H9 (cell line): ENCODE measurements at regions not wholly inside any gene's neighbourhood (a gene's known extent, or its start where the extent isn't known, plus 50 kb on each side); places are given as distances from the start of the nearest gene placed in this dataset.

Source experiments
- DNase-seq: peaks from one replicate; pipeline ENCODE4 v3.0.0-alpha.2; 2017
- H2AFZ ChIP-seq: one replicate; pipeline ENCODE4 v1.6.1; 2013; ENCODE audit warnings: mild to moderate bottlenecking, low read length, control low read depth, moderate library complexity
- H2AK5ac ChIP-seq: 2 replicates; pipeline ENCODE4 v1.6.1; 2013; ENCODE audit warnings: low read length, control low read depth, mixed read lengths; ENCODE audit not compliant: insufficient read length
- H2BK120ac ChIP-seq: one replicate; pipeline ENCODE4 v1.6.1; 2013; ENCODE audit warnings: low read depth, mild to moderate bottlenecking, low read length, control low read depth, inconsistent platforms; ENCODE audit not compliant: poor library complexity, severe bottlenecking
- H2BK12ac ChIP-seq: 2 replicates; pipeline ENCODE4 v1.6.1; 2013; ENCODE audit warnings: low read length, control low read depth, mixed read lengths, low read depth; ENCODE audit not compliant: insufficient read length
- H2BK15ac ChIP-seq: 2 replicates; pipeline ENCODE4 v1.6.1; 2013; ENCODE audit warnings: low read depth, low read length, control low read depth
- H2BK20ac ChIP-seq: one replicate; pipeline ENCODE4 v1.6.1; 2013; ENCODE audit warnings: low read depth, mild to moderate bottlenecking, low read length, control low read depth, inconsistent platforms; ENCODE audit not compliant: poor library complexity, severe bottlenecking
- H2BK5ac ChIP-seq: 2 replicates; pipeline ENCODE4 v1.6.1; 2013; ENCODE audit warnings: low read length, control low read depth, mixed read lengths; ENCODE audit not compliant: insufficient read length
- H3K14ac ChIP-seq: 2 replicates; pipeline ENCODE4 v1.6.1; 2013; ENCODE audit warnings: low read length, control low read depth; ENCODE audit not compliant: insufficient read depth
- H3K18ac ChIP-seq: 2 replicates; pipeline ENCODE4 v1.6.1; 2013; ENCODE audit warnings: low read depth, mild to moderate bottlenecking, mixed read lengths, low read length, control low read depth; ENCODE audit not compliant: insufficient read length
- H3K23ac ChIP-seq: 2 replicates; pipeline ENCODE4 v1.6.1; 2013; ENCODE audit warnings: low read length, control low read depth, mixed read lengths, low read depth; ENCODE audit not compliant: insufficient read length
- H3K23me2 ChIP-seq: 2 replicates; pipeline ENCODE4 v1.6.1; 2013; ENCODE audit warnings: low read depth, mild to moderate bottlenecking, mixed read lengths, low read length, control low read depth; ENCODE audit not compliant: insufficient read length, poor library complexity, severe bottlenecking
- H3K27ac ChIP-seq: 2 replicates; pipeline ENCODE4 v1.5.1; 2013; ENCODE audit warnings: low read length, control low read depth, mixed read lengths, low read depth; ENCODE audit not compliant: insufficient read length
- H3K27me3 ChIP-seq: 2 replicates; pipeline ENCODE4 v1.6.1; 2013; ENCODE audit warnings: low read length, control low read depth, inconsistent platforms; ENCODE audit not compliant: insufficient read depth
- H3K4ac ChIP-seq: 2 replicates; pipeline ENCODE4 v1.6.1; 2013; ENCODE audit warnings: low read depth, mild to moderate bottlenecking, control low read depth, inconsistent platforms, low read length, moderate library complexity
- H3K4me1 ChIP-seq: 2 replicates; pipeline ENCODE4 v1.6.1; 2013; ENCODE audit warnings: low read length, control low read depth, inconsistent platforms; ENCODE audit not compliant: insufficient read depth
- H3K4me2 ChIP-seq: 2 replicates; pipeline ENCODE4 v1.6.1; 2013; ENCODE audit warnings: low read length, control low read depth, mixed read lengths; ENCODE audit not compliant: insufficient read length, insufficient read depth
- H3K56ac ChIP-seq: 2 replicates; pipeline ENCODE4 v1.6.1; 2013; ENCODE audit warnings: low read depth, mild to moderate bottlenecking, mixed read lengths, low read length, control low read depth; ENCODE audit not compliant: insufficient read length
- H3K79me1 ChIP-seq: 2 replicates; pipeline ENCODE4 v1.6.1; 2013; ENCODE audit warnings: low read depth, mild to moderate bottlenecking, moderate library complexity, low read length, control low read depth, inconsistent platforms; ENCODE audit not compliant: insufficient read depth, poor library complexity, severe bottlenecking
- H3K79me2 ChIP-seq: 2 replicates; pipeline ENCODE4 v1.6.1; 2013; ENCODE audit warnings: low read length, control low read depth, inconsistent platforms; ENCODE audit not compliant: insufficient read depth
- H3K9ac ChIP-seq: 2 replicates; pipeline ENCODE4 v1.6.1; 2013; ENCODE audit warnings: low read length, control low read depth, mixed read lengths; ENCODE audit not compliant: insufficient read length; ENCODE audit errors: extremely low read depth
- H3K9me3 ChIP-seq: one replicate; pipeline ENCODE4 v1.6.1; 2013; ENCODE audit warnings: low read depth, low read length, inconsistent platforms; ENCODE audit not compliant: control insufficient read depth
- H3T11ph ChIP-seq: one replicate; pipeline ENCODE4 v1.6.1; 2013; ENCODE audit warnings: mild to moderate bottlenecking, low read length, control low read depth, inconsistent platforms
- H4K20me1 ChIP-seq: one replicate; pipeline ENCODE4 v1.6.1; 2013; ENCODE audit not compliant: control insufficient read depth, insufficient read length, insufficient read depth
- H4K5ac ChIP-seq: 2 replicates; pipeline ENCODE4 v1.6.1; 2013; ENCODE audit warnings: low read depth, mild to moderate bottlenecking, mixed read lengths, low read length, control low read depth; ENCODE audit not compliant: insufficient read length
- H4K8ac ChIP-seq: replicated peaks from 2 replicates; pipeline ENCODE4 v1.6.1; 2013; ENCODE audit warnings: low read length, control low read depth, mixed read lengths, low read depth; ENCODE audit not compliant: insufficient read length
- H4K91ac ChIP-seq: 2 replicates; pipeline ENCODE4 v1.6.1; 2013; ENCODE audit warnings: low read depth, mild to moderate bottlenecking, moderate library complexity, mixed read lengths, low read length, control low read depth; ENCODE audit not compliant: insufficient read length
- H3K27ac Mint-ChIP-seq, 3 experiments: 2 replicates in 2 of 3; 3 replicates in 1 of 3; pipeline ENCODE4 v1.8.0; 2020 to 2021; ENCODE audit warnings: mixed read lengths in 3 of 3, mild to moderate bottlenecking in 1 of 3, moderate library complexity in 1 of 3
- H3K27me3 Mint-ChIP-seq: 2 replicates; pipeline ENCODE4 v1.8.0; 2021; ENCODE audit warnings: low read depth, mild to moderate bottlenecking, moderate library complexity, mixed read lengths
- H3K36me3 Mint-ChIP-seq, 3 experiments: 2 replicates in 2 of 3; 3 replicates in 1 of 3; pipeline ENCODE4 v1.8.0; 2020 to 2021; ENCODE audit warnings: low read depth in 3 of 3, mixed read lengths in 3 of 3; ENCODE audit not compliant: insufficient read depth in 1 of 3
- H3K4me1 Mint-ChIP-seq, 2 experiments: 2 replicates each; pipeline ENCODE4 v1.8.0; 2020; ENCODE audit warnings: mixed read lengths in 2 of 2
- H3K4me3 Mint-ChIP-seq, 2 experiments: 2 replicates in 1 of 2; 3 replicates in 1 of 2; pipeline ENCODE4 v1.8.0; 2020 to 2021; ENCODE audit warnings: mild to moderate bottlenecking in 2 of 2, mixed read lengths in 2 of 2, moderate library complexity in 1 of 2
- H3K9me3 Mint-ChIP-seq, 2 experiments: 2 replicates in 1 of 2; 3 replicates in 1 of 2; pipeline ENCODE4 v1.8.0; 2020; ENCODE audit warnings: mild to moderate bottlenecking in 2 of 2, mixed read lengths in 2 of 2, moderate library complexity in 1 of 2
- WGBS: extraction: QIAGEN DNeasy Blood & Tissue Kit; methylation state at CpG from one replicate; pipeline ENCODE4 v1.1.7; 2013; ENCODE audit warnings: missing lambda C conversion rate, low lambda C conversion rate, mixed read lengths; ENCODE audit not compliant: insufficient read length; ENCODE audit errors: extremely low coverage; 5-methylcytosine and 5-hydroxymethylcytosine counted together
- TF ChIP-seq, protein P1 (sequence below): fragments of 200-600 bp; sonication (generic); conservative IDR thresholded peaks from 3 replicates; pipeline ENCODE4 v1.8.0; 2021; ENCODE audit warnings: antibody characterized with exemption, mild to moderate bottlenecking

DNA sequence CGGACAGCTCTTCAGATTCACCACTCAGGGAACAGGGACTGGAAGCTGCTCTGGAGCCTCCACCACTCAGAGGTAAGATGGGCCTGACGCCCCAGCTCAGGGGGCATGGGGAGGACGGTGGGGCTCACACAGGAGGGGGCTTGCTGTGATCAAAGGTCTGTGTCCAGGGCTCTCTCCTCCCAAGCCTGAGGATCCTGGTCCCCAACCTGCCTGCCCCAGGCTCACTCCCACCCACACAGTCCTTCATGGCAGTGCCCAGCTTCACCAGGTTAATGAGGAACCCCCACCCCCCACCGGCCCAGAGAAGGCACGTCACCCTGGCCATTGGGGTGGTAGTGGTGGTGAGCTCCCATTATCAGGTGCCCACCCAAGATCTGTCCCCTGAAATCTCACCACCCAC, 926.7 kb upstream of the ZNF722 start:
- Histone ChIP-seq H3K9me3 (peaks cover 79% of the 10 kb centered on the region), H2BK15ac (no peak overlapping the region), H3K4me2 (no peak overlapping the region), H3K4ac (no peak overlapping the region), H3K4me1 (no peaks in the 10 kb centered on the region), H3K23ac (no peak overlapping the region), H2AFZ (no peak overlapping the region), H2BK12ac (no peak overlapping the region), H2BK120ac (no peak overlapping the region), H4K91ac (no peak overlapping the region), H3K14ac (no peak overlapping the region), H4K20me1 (no peaks in the 10 kb centered on the region), H3K27me3 (no peaks in the 10 kb centered on the region), H3K9ac (no peak overlapping the region), H3K18ac (no peak overlapping the region), H3K27ac (no peak overlapping the region), H4K5ac (no peak overlapping the region), H3K56ac (no peak overlapping the region), H3K79me1 (no peaks in the 10 kb centered on the region), H3T11ph (no peak overlapping the region), H3K79me2 (no peaks in the 10 kb centered on the region), H2BK20ac (no peak overlapping the region), H4K8ac (no peak overlapping the region), H2AK5ac (no peak overlapping the region), H3K23me2 (no peaks in the 10 kb centered on the region), H2BK5ac (no peak overlapping the region)
- peaks cover 4% of the 10 kb centered on the region for H3K27me3 Mint-ChIP-seq
- H3K4me3 Mint-ChIP-seq, result no peak overlapping the region
- H3K36me3 Mint-ChIP-seq, result peaks cover 38 to 65% (median 43%) of the 10 kb centered on the region in 3 experiments
- TF ChIP-seq, protein P1, sequence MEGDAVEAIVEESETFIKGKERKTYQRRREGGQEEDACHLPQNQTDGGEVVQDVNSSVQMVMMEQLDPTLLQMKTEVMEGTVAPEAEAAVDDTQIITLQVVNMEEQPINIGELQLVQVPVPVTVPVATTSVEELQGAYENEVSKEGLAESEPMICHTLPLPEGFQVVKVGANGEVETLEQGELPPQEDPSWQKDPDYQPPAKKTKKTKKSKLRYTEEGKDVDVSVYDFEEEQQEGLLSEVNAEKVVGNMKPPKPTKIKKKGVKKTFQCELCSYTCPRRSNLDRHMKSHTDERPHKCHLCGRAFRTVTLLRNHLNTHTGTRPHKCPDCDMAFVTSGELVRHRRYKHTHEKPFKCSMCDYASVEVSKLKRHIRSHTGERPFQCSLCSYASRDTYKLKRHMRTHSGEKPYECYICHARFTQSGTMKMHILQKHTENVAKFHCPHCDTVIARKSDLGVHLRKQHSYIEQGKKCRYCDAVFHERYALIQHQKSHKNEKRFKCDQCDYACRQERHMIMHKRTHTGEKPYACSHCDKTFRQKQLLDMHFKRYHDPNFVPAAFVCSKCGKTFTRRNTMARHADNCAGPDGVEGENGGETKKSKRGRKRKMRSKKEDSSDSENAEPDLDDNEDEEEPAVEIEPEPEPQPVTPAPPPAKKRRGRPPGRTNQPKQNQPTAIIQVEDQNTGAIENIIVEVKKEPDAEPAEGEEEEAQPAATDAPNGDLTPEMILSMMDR, result no peak
- H3K27ac Mint-ChIP-seq, result no peak overlapping the region
- no CpG with 5 or more reads among the region's 5 CpGs for WGBS
- H3K4me1 Mint-ChIP-seq, result no peaks in the 10 kb centered on the region
- no peak for DNase-seq
- H3K9me3 Mint-ChIP-seq, result peaks cover 99% of the 10 kb centered on the region in 2 experiments
